Gastrocnemius medialis (tissue), 4 donors: ENCODE measurements at regions not wholly inside any gene's neighbourhood (a gene's known extent, or its start where the extent isn't known, plus 50 kb on each side); places are given as distances from the start of the nearest gene placed in this dataset.

Source experiments
- POLR2A ChIP-seq, 2 donors: fragments of 450-650 bp; IDR thresholded peaks; one replicate each; pipeline ENCODE4 v1.6.1; 2017; ENCODE audit warnings: antibody characterized with exemption in 2 of 2, mild to moderate bottlenecking in 2 of 2, moderate library complexity in 2 of 2
- TF ChIP-seq, protein P1 (sequence below), 5 experiments: fragments of 450-650 bp in 3 of 5; fragments of 200-600 bp in 2 of 5; sonication (generic) in 2 of 5; IDR thresholded peaks in 4 of 5; conservative IDR thresholded peaks in 1 of 5; 1 replicate in 4 of 5; 2 replicates in 1 of 5; pipeline ENCODE4 v1.5.1; 2016 to 2019; ENCODE audit warnings: antibody characterized with exemption in 5 of 5, mild to moderate bottlenecking in 3 of 5, moderate library complexity in 3 of 5

DNA sequence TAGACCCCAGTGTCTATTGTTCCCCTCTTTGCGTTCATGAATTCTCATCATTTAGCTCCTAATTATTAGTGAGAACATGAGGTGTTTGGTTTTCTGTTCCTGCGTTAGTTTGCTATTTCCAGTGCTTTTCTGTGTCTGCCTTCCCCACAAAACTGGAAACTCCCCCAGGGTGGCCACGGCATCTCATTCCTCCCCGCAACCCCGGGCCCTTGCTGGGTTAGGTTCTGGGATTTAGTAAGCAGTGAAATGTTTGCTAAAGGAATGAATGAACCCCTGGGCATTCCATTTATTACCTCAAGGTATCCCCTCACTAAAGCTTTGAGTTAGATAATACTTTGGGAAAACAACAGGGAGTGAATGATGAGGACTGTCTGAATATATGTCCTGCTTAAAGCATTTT lies 142.9 kb downstream of the GLUL start:
- TF ChIP-seq POLR2A (IDR thresholded peaks at IDR 0.05): no peak
- TF ChIP-seq, protein P1, sequence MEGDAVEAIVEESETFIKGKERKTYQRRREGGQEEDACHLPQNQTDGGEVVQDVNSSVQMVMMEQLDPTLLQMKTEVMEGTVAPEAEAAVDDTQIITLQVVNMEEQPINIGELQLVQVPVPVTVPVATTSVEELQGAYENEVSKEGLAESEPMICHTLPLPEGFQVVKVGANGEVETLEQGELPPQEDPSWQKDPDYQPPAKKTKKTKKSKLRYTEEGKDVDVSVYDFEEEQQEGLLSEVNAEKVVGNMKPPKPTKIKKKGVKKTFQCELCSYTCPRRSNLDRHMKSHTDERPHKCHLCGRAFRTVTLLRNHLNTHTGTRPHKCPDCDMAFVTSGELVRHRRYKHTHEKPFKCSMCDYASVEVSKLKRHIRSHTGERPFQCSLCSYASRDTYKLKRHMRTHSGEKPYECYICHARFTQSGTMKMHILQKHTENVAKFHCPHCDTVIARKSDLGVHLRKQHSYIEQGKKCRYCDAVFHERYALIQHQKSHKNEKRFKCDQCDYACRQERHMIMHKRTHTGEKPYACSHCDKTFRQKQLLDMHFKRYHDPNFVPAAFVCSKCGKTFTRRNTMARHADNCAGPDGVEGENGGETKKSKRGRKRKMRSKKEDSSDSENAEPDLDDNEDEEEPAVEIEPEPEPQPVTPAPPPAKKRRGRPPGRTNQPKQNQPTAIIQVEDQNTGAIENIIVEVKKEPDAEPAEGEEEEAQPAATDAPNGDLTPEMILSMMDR (IDR thresholded peaks at IDR 0.05 in 4 of 5, conservative IDR thresholded peaks at IDR 0.05 in 1 of 5): no peak
